Stimulated activated CD8-positive, alpha-beta memory T cell treated with anti-CD3 and anti-CD28 coated beads, Interleukin-4, amount 100 ng/mL, for 4 hours (primary cell): ENCODE measurements at regions not wholly inside any gene's neighbourhood (a gene's known extent, or its start where the extent isn't known, plus 50 kb on each side); places are given as distances from the start of the nearest gene placed in this dataset.
A peak's percentile ranks its signal among the peaks of the same experiment; 100 is the strongest.

ENCODE experiments used
- DNase-seq, 2 donors: peaks; one replicate each; pipeline ENCODE4 v3.0.0-alpha.2; 2020; ENCODE audit warnings: low read depth in 2 of 2, low spot score in 1 of 2

GRCh38 chrX:39577985-39578869 is 519.5 kb downstream of the BCOR start:
- DNase-seq: peak; percentile 0 to 4

- no peak for DNase-seq
Measured at GRCh38 chrX:39580043-39580442, 517.7 kb downstream of the BCOR start.

- no peak for DNase-seq
Measured at GRCh38 chrX:39581411-39581810, 516.3 kb downstream of the BCOR start.

GRCh38 chrX:39582091-39582490 is 515.7 kb downstream of the BCOR start:
- DNase-seq: no peak

GRCh38 chrX:39582976-39583375 is 514.8 kb downstream of the BCOR start:
- DNase-seq: no peak

GRCh38 chrX:39585808-39586207 is 511.9 kb downstream of the BCOR start:
- DNase-seq: no peak

- no peak for DNase-seq
Measured at GRCh38 chrX:39586359-39586758, 511.4 kb downstream of the BCOR start.

- DNase-seq: no peak
Measured at GRCh38 chrX:39591099-39591498, 506.7 kb downstream of the BCOR start.

GRCh38 chrX:39592776-39593175 is 505.0 kb downstream of the BCOR start:
- no peak for DNase-seq

- no peak for DNase-seq
Measured at GRCh38 chrX:39595977-39596376, 501.8 kb downstream of the BCOR start.

GRCh38 chrX:39596437-39596836 is 501.3 kb downstream of the BCOR start:
- DNase-seq: no peak

- no peak for DNase-seq
Measured at GRCh38 chrX:39599339-39599738, 498.4 kb downstream of the BCOR start.

GRCh38 chrX:39600222-39600621 is 497.5 kb downstream of the BCOR start:
- DNase-seq: no peak

GRCh38 chrX:39601231-39602177 is 496.3 kb downstream of the BCOR start:
- DNase-seq: no peak

- DNase-seq: no peak
Measured at GRCh38 chrX:39602195-39602594, 495.6 kb downstream of the BCOR start.

GRCh38 chrX:39603230-39603629 is 494.5 kb downstream of the BCOR start:
- no peak for DNase-seq

- no peak for DNase-seq
Measured at GRCh38 chrX:39605183-39605582, 492.6 kb downstream of the BCOR start.

- DNase-seq: no peak
Measured at GRCh38 chrX:39605866-39606265, 491.9 kb downstream of the BCOR start.

- DNase-seq: no peak
Measured at GRCh38 chrX:39609941-39610340, 487.8 kb downstream of the BCOR start.

GRCh38 chrX:39611468-39611867 is 486.3 kb downstream of the BCOR start:
- no peak for DNase-seq

GRCh38 chrX:39613482-39613995 is 484.2 kb downstream of the BCOR start:
- no peak for DNase-seq
